Glutamatergic neuron (in vitro differentiated cells): ENCODE measurements at regions not wholly inside any gene's neighbourhood (a gene's known extent, or its start where the extent isn't known, plus 50 kb on each side); places are given as distances from the start of the nearest gene placed in this dataset.

Experiments
- DNase-seq: peaks from one replicate; pipeline ENCODE4 v3.0.0; 2022
- H3K27ac Mint-ChIP-seq: one replicate; pipeline ENCODE4 v1.8.0; 2020; ENCODE audit warnings: mild to moderate bottlenecking, mixed read lengths, inconsistent platforms; ENCODE audit not compliant: unreplicated experiment
- H3K27me3 Mint-ChIP-seq: one replicate; pipeline ENCODE4 v1.8.0; 2020; ENCODE audit warnings: mild to moderate bottlenecking, moderate library complexity, mixed read lengths, inconsistent platforms; ENCODE audit not compliant: unreplicated experiment
- H3K36me3 Mint-ChIP-seq: one replicate; pipeline ENCODE4 v1.8.0; 2020; ENCODE audit warnings: mild to moderate bottlenecking, mixed read lengths, inconsistent platforms; ENCODE audit not compliant: unreplicated experiment
- H3K4me1 Mint-ChIP-seq: one replicate; pipeline ENCODE4 v1.8.0; 2020; ENCODE audit warnings: mild to moderate bottlenecking, low read depth, mixed read lengths, inconsistent platforms; ENCODE audit not compliant: unreplicated experiment
- H3K4me3 Mint-ChIP-seq: one replicate; pipeline ENCODE4 v1.8.0; 2020; ENCODE audit warnings: mild to moderate bottlenecking, mixed read lengths, inconsistent platforms; ENCODE audit not compliant: unreplicated experiment
- H3K9me3 Mint-ChIP-seq: one replicate; pipeline ENCODE4 v1.8.0; 2020; ENCODE audit warnings: mild to moderate bottlenecking, moderate library complexity, mixed read lengths, inconsistent platforms; ENCODE audit not compliant: unreplicated experiment
- CTCF ChIP-seq: fragments of 200-600 bp; sonication (generic); IDR thresholded peaks from one replicate; pipeline ENCODE4 v1.5.0; 2021; ENCODE audit not compliant: partially characterized antibody, unreplicated experiment

- Mint-ChIP-seq H3K4me3 (no peak overlapping the region), H3K27me3 (peaks cover 15% of the 10 kb centered on the region), H3K27ac (no peak overlapping the region), H3K9me3 (peaks cover 3% of the 10 kb centered on the region), H3K4me1 (no peaks in the 10 kb centered on the region), H3K36me3 (no peaks in the 10 kb centered on the region)
- no peak for DNase-seq
- no peak for TF ChIP-seq CTCF
Observed at GRCh38 chr22:27417421-27417814, 384.1 kb downstream of the MN1 start.

- TF ChIP-seq CTCF: no peak
- Mint-ChIP-seq H3K27ac (no peak overlapping the region), H3K9me3 (peaks cover 3% of the 10 kb centered on the region)
Observed at GRCh38 chr22:27418261-27418660, 383.3 kb downstream of the MN1 start.

GRCh38 chr22:27419473-27419872, 382.1 kb downstream of the MN1 start:
- no peak for DNase-seq
- no peak overlapping the region for H3K4me3 Mint-ChIP-seq
- H3K27ac Mint-ChIP-seq: no peak overlapping the region
- H3K27me3 Mint-ChIP-seq: peaks cover 15% of the 10 kb centered on the region
- peaks cover 3% of the 10 kb centered on the region for H3K9me3 Mint-ChIP-seq
- no peaks in the 10 kb centered on the region for H3K4me1 Mint-ChIP-seq
- H3K36me3 Mint-ChIP-seq: no peaks in the 10 kb centered on the region
- TF ChIP-seq CTCF: no peak

More at GRCh38 chr22:27418261-27418660, 383.3 kb downstream of the MN1 start:
- no peak overlapping the region for H3K4me3 Mint-ChIP-seq
- DNase-seq: no peak
- H3K4me1 Mint-ChIP-seq: no peaks in the 10 kb centered on the region
- H3K27me3 Mint-ChIP-seq: peaks cover 13% of the 10 kb centered on the region
- no peaks in the 10 kb centered on the region for H3K36me3 Mint-ChIP-seq

GRCh38 chr22:27420195-27420816, 381.2 kb downstream of the MN1 start:
- no peaks in the 10 kb centered on the region for H3K4me1 Mint-ChIP-seq
- no peak for DNase-seq
- H3K36me3 Mint-ChIP-seq: no peaks in the 10 kb centered on the region
- H3K4me3 Mint-ChIP-seq: no peak overlapping the region
- no peak for TF ChIP-seq CTCF
- H3K27me3 Mint-ChIP-seq: peaks cover 14% of the 10 kb centered on the region
- peaks cover 3% of the 10 kb centered on the region for H3K9me3 Mint-ChIP-seq
- no peak overlapping the region for H3K27ac Mint-ChIP-seq

- DNase-seq: no peak
- peaks cover 11% of the 10 kb centered on the region for H3K27me3 Mint-ChIP-seq
- no peak overlapping the region for H3K27ac Mint-ChIP-seq
- peaks cover 3% of the 10 kb centered on the region for H3K9me3 Mint-ChIP-seq
- H3K36me3 Mint-ChIP-seq: no peaks in the 10 kb centered on the region
- H3K4me3 Mint-ChIP-seq: no peak overlapping the region
- H3K4me1 Mint-ChIP-seq: no peaks in the 10 kb centered on the region
- no peak for TF ChIP-seq CTCF
Observed at GRCh38 chr22:27420817-27421361, 380.7 kb downstream of the MN1 start.
